Inflammatory macrophage (primary cell): ENCODE measurements at regions not wholly inside any gene's neighbourhood (a gene's known extent, or its start where the extent isn't known, plus 50 kb on each side); places are given as distances from the start of the nearest gene placed in this dataset.

Experiments used
- DNase-seq, 2 donors: peaks; one replicate each; pipeline ENCODE4 v3.0.0-alpha.2; 2020 to 2022

DNA sequence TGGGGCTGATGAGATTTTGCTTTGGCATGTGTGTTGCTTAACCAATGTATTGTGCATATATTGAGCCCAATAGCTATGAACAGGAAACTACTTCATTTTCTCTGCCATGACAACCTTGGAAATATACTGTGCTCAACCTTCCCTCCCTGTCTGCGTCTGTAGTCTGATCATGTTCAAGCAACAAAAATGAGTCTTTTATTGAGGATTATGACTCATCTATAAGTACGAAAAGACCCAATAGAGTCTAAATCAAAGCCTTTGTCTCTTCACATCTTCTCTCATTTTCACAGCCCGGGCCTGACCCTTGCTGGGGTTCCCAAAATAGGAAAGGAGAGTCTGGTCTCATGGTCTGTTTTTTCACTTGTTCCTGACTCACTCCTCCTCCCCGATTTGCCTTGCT, 158.2 kb downstream of the CAND1 start:
- no peak for DNase-seq

GRCh38 chr12:67428431-67428830, 159.3 kb downstream of the CAND1 start:
- DNase-seq, result no peak

- no peak for DNase-seq
Observed at GRCh38 chr12:67430708-67431335, 161.7 kb downstream of the CAND1 start.

- DNase-seq, result no peak
Observed at GRCh38 chr12:67431411-67432020, 162.4 kb downstream of the CAND1 start.

GRCh38 chr12:67433385-67434175, 164.4 kb downstream of the CAND1 start:
- peak in 1 of 2 donors; percentile 64 for DNase-seq

DNA sequence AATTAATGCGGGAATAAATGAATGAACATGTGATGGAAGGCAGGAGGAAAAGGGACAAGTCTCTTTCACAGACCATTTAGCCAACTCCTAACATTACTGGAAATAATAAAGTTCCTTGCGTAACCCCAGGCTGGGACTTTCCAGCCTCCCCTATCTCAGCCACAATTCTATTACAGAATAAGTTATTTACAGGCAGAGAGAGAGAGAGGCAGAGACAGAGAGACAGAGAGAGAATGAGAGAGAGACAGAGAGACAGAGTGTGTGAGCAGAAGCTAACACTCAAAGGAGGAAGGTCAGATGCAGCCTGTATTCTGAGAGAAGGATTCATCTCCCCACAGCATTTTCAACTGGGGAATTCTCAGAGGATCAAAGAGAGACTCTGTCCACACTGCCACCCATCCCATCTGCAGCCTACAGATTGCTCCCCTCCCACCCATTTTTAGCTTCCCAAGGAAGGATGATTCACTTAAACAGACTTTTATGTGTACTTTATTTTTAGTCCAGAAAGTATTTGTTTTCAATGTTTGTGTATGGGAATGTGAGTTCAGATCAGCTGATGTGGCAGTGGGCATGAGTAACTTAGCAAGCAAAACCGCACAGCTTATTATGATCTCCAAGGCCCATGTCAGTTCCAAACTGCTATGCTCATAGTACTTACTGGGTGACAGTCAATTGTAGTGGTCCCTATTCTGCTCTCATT, 165.7 kb downstream of the CAND1 start:
- DNase-seq, result peak; percentile 35 to 78

DNA sequence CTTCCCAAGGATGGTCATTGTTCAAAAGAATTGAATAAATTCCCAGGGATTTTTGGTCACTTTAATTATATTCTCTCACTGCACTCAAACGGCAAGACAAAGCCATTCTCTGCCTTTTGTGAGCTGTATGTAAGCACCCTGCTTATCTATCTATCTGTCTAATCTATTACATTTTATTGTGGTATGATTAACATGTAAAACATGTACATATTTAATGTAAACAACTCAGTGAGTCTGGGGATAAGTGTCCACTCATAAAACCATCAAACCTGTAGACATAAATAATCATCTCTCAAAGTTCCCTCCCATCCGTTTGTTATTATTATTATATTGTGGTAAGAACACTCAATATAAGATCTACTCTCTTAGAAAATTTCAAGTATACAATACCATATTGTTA, 167.1 kb downstream of the CAND1 start:
- no peak for DNase-seq

DNA sequence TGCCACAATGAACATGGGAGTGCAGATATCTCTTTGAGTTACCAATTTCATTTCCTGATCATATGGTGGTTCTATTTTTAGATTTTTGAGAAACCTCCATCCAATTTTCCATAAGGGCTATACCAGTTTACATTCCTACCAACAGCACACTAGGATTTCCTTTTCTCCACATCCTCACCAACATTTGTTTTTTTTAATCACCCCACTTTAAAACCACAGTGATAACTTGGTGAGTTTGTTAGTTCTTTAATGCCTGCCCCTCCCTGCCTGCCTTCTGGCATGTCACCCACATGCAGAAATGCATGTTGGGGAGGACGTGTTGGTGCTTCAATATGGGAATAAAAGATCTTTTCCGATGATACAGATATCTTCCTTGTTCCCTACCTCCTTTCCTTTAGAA, 167.9 kb downstream of the CAND1 start:
- DNase-seq, result no peak

GRCh38 chr12:67439611-67440010, 170.5 kb downstream of the CAND1 start:
- DNase-seq, result no peak

DNA sequence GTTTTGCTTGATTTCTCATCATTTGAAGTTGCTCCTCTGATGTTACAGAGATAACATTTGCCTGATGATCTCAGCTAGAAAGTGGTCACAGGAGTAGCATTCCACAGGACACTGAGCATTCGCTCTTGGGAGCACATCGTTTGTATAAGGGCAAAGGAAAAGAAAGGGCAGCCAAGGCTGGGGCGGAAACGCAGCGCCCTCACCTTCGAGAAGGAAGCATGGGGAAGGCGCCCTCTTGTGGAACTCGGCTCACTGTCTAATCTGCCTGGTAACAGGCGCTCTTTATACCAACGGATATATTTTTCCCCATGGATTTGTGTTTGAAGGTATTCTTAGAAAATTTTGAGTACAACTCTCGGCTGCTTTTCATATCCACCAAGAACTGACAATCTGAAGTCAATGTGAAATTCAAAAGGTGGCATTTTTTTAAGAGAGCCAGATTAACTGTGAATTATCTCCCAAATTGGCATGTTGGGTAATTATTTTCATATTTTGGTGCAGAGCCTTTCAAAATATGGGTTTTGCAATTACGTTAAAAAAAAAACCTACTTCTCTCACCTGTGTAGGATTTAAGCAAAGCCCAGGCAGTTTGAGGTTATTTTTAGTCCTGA, 172.7 kb downstream of the CAND1 start:
- peak; percentile 61 to 84 for DNase-seq

- DNase-seq, result no peak
Observed at GRCh38 chr12:67442347-67442841, 173.2 kb downstream of the CAND1 start.

GRCh38 chr12:67442896-67443295, 173.7 kb downstream of the CAND1 start:
- no peak for DNase-seq

DNA sequence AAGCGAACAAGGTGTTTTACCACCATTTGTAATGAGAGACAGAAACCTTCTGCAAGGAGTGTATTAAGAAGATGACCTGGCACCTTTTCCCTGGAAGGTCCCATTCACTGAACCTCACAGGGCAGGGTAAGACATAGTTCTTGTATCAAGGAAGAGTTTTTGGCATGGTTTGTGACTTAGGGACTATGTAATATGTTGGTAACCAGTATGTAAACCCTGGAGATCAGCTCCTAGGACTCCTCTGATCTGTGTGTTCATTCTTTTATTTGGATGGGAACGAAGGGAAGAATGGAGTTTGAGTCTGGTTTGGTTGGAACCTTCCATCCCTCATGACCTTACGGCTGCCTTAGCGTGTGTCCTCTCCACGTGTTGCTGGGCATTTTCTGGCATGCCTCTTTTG, 175.4 kb downstream of the CAND1 start:
- DNase-seq, result no peak

DNA sequence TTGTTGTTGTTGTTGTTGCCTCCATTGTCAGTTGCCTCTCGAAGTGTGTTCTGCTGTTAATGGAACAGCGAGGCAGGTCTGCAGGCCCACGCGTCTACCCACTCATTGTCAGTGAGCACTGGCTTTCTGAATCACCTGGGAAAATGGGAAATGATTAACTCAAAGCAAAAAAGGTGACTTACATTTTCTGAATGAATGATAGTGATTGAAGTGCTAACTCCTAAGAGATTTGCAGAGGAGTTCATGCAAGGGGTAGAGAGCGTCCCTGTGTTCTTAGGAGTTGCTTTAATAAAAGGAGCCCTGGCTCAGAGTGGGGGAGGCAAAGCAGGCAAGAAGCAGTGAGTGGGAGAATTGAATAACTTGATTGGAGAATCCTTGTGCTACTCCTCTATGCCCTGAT, 177.6 kb downstream of the CAND1 start:
- no peak for DNase-seq

DNA sequence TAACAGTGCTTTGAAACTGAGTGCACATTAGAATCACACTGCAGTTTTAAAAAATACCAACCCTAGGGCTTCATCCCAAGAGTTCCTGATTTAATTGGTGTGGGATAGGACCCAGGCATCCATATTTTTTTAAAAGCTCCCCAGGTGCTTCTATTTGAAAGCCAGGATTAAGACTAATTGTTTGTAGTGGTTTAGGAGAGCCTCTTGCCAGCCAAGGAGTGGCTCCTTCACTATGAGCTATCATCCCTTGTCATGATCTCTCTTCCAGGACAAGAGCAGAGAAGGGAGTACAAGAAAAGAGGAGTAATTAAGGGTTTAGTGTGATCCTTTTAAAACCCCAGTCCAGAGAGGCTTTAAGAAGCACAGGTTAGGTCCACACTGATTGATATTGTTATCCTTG, 178.0 kb downstream of the CAND1 start:
- DNase-seq, result no peak

DNA sequence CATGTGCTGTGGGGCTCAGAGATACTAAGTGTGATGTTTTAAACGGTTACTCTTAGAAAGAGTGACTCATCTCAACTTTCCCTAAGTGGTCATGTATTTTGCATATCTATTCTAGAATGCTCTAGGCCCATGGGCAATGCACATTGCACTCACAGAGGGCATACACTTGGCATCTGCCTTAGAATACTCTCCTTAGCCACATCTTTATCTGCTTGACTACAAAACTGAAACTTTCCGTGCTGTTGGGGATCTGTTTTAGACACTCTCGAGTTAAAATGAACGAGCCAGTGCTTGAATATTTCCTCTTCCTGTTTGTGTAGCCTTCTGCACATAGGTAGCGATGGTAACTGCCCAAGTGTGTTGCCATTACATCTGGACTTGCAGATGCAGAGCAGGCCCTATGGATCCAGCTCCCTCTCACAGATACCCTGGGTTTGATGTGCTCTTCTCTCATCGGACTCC, 180.5 kb downstream of the CAND1 start:
- no peak for DNase-seq

- peak; percentile 37 to 50 for DNase-seq
Observed at GRCh38 chr12:67450441-67450840, 181.3 kb downstream of the CAND1 start.

- no peak for DNase-seq
Observed at GRCh38 chr12:67451206-67451605, 182.0 kb downstream of the CAND1 start.

DNA sequence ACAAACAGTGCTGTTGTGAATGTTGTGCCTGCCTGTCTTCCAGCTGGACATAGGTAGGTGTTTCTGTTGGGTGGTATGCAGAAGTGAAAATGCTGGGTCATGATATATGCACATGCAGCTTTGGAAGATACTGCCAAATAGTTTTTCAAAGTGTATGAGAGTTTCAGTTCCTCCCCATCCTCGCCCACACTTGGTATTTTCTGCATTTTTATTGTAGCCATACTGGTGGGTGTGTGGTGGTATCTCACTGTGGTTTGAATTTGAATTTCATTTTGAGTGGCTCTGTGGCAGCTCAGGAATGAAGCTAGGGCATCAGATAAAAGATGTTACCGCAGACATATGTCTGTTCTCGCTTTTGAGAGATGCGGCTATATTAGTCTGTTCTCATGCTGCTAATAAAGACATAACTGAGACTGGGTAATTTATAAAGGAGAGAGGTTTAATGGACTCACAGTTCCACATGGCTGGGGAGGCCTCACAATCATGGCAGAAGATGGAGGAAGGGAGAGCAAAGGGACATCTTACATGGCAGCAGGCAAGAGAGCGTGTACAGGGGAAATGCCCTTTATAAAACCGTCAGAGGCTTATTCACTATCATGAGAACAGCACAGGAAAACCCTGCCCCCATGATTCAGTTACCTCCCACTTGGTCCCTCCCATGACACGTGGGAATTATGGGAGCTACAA, 183.1 kb downstream of the CAND1 start:
- DNase-seq, result peak; percentile 88 to 91

GRCh38 chr12:67453191-67453590, 184.0 kb downstream of the CAND1 start:
- peak; percentile 50 to 72 for DNase-seq

DNA sequence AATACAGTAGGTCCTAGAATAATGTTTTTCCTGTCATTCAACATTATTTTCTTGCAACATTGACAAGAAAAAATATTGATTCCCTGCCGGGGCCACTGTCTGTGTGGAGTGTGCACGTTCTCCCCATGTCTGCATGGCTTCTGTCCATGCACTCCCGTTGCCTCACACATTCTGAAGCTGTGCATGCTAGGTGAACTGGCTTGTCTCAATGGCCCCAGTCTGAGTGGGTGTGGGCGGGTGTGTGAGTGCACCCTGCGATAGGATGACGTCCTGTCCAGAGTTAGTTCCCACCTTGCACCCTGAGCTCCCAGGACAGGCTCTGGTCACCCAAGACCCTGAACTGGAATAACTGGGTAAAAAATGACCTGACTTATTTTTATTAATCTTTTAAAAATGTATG, 186.1 kb downstream of the CAND1 start:
- no peak for DNase-seq

DNA sequence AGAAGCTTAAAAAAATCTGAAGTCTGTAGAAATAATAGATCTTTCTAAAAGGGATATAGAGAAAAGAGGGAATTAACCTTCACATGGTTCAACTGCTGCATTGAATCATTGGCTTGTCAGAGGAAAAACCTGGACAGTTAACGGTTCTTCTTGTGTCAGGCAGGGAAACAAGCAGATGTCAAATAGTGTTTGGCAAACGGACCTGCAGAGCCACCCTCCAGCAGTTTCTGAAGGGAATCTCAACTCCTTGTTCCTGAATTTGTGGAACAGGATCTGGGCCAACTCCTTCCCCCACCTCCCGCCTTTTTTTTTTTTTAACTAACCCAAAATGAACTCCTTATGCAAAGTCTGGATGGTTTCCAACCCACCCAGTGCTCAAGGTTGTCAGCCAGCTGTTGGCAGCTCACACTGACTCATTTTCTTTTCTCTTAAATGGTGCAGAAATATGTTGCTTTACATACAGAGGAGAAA, 187.3 kb downstream of the CAND1 start:
- DNase-seq, result peak; percentile 46 to 55
